HG03460 (cell line): ENCODE measurements at regions not wholly inside any gene's neighbourhood (a gene's known extent, or its start where the extent isn't known, plus 50 kb on each side); places are given as distances from the start of the nearest gene placed in this dataset.
"Not testable (repeated sequence)": the region's sequence is repeated elsewhere in the genome, so short reads cannot be mapped to it uniquely, and the experiment has no call there.

Experiments used
- ATAC-seq: cut with Tn5 transposase; IDR thresholded peaks from one replicate; pipeline ENCODE4 v1.9.1; 2021; ENCODE audit not compliant: unreplicated experiment

DNA sequence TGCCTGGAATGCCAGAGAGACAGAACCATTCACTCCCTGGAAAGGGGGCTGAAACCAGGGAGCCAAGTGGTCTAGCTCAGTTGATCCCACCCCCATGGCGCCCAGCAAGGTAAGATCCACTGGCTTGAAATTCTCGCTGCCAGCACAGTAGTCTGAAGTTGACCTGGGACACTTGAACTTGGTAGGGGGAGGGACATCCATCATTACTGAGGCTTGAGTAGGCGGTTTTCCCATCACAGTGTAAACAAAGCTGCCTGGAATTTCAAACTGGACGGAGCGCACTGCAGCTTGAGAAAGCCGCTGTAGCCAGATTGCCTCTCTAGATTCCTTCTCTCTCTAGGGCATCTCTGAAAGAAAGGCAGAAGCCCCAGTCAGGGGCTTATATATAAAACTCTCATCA lies 310.7 kb upstream of the DPPA4 start:
- no peak for ATAC-seq

DNA sequence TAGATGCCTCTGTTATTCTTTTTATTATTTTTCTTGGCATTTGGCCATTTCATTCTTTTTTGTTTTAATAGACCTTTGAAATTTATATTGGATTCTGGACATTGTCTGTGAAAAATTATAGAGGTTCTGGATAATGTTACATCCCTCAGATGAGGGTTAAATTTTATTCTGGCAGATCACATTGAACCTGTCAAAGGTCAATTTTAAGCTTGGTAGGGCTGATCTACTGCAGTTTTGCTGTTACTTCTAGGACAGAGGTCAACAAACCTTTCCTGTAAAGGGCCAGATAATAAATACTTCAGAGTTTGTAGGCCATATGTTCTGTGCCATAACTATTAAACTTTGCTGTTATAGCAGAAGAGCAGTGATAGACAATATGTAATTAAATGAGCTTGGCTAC lies 318.9 kb upstream of the DPPA4 start:
- ATAC-seq: no peak

DNA sequence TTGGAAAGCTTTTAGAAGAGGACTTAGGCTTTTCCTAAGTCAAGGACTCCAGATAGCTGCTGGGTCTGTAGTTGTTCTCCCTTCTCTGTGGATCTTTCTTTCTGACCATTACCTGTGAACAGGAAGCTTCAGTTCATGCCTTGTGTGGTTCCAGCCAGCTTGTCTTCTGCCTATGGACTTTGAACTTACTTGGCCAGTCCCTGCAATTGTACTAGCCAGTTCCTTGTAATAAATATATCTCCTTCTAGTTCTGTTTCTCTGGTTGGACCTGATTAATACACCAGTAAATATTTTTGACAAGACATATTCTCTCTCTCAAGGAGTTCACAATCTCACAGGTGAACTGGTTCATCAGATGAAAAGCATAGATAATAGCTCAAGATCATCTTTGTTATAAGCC lies 341.3 kb upstream of the DPPA4 start:
- ATAC-seq: no peak

DNA sequence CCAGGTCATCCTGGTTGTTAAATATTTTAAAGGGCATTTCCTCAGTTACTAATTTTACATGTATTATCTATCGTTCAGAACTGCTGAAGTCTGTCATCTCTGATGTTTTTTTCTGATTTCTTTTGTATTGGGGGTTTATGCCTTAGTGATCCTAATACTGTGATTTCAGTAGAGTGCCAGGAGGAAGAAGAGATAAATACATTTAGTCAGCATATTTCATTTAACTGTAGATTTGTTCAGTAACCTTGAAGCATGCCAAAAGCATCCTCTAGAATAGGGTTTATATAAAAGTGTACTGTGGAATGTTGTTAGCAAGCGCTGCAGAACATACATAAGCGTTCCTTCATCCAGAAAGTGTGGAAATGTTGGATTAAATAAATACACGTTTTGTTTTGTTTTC lies 342.3 kb upstream of the DPPA4 start:
- no peak for ATAC-seq

GRCh38 chr3:109683746-109684145 lies 346.4 kb upstream of the DPPA4 start:
- no peak for ATAC-seq

- no peak for ATAC-seq
Measured at GRCh38 chr3:109685084-109686079, 348.0 kb upstream of the DPPA4 start.

DNA sequence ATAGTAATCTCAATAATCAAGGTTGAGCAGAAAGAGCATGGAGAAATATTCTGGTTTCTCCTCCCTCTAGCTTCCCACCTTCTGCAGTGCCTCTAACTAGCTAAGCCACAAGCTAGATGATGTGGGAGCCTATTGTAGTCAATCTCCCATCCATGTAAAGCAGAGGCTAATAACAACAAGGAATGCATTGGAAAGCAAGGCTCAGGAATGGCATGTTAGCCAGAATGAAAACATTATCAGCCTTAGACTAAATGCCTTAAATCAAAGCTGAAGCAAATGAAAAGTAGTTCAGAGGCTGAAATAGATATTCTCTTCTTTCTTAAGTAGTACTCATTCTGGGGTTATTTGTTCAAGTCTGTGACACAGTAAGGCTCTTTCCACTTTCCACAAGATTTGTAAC lies 350.3 kb upstream of the DPPA4 start:
- no peak for ATAC-seq

GRCh38 chr3:109696932-109697331 lies 359.6 kb upstream of the DPPA4 start:
- no peak for ATAC-seq

GRCh38 chr3:109702252-109702651 lies 364.9 kb upstream of the DPPA4 start:
- peak; percentile 80 for ATAC-seq

- no peak for ATAC-seq
Measured at GRCh38 chr3:109702976-109703375, 365.6 kb upstream of the DPPA4 start.

- not testable (repeated sequence) for ATAC-seq
Measured at GRCh38 chr3:109705133-109705532, 367.8 kb upstream of the DPPA4 start.

GRCh38 chr3:109707617-109708016 lies 370.3 kb upstream of the DPPA4 start:
- no peak for ATAC-seq

DNA sequence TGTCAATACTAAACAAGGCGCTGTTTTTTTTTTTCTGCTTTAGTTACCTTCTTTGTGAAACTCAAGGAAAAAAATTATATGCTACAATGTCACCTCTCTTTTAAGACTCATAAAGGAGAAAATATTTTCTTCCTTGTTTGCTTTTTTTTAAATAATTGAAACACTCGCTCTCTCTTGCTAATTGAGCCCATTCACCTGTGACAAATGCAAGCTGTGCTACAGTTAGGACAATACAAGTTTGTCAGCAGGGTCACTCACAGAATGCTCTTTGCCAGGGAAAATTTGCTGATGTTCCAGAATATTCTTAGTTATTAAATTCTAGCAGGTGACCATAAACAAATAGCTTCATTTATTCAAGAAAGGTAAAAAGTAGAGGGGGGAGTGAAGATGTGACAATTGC lies 375.9 kb upstream of the DPPA4 start:
- no peak for ATAC-seq

GRCh38 chr3:109715707-109716106 lies 378.4 kb upstream of the DPPA4 start:
- no peak for ATAC-seq

DNA sequence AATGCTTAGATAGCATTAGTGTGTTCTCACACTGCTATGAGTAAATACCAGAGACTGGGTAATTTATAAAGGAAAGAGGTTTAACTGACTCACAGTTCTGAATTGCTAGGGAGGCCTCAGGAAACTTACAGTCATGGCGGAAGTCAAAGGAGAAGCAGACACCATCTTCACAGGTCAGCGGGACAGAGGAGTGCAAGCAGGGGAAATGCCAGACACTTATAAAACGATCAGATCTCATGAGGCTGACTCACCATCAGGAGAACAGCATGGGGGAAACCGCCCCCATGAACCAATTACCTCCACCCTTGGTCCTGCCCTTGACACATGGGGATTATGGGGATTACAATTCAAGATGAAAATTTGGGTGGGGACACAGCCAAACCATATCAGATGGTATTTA lies 381.5 kb upstream of the DPPA4 start:
- no peak for ATAC-seq

DNA sequence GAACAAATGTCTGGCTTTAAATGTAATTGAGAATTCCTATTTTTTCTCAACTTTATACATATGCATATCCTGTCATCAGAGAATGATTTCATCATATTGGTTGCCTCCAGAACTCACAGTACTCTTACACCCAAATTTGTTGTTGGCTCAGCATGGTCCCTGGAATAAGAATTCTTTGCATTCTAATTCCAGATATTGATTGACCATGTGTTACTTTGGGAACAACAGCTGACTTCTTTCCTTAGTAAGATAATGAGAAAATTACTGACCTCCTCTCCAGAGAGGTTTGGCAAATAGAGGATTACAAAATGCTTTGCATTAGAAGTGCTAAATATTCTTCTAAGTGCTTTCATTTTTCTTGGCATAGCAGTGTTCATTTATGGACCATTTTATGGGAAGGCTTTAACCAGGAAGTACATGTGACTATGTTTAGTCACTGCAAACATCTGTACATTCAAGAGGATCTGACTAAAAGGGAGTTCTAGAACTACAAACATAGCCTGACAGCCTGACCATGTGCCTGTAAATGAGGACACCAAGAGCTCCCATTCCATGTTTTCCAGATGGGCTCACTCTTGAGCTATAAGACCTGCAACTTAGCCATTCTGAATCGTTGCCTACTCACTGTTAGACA lies 391.6 kb upstream of the DPPA4 start:
- ATAC-seq: no peak

DNA sequence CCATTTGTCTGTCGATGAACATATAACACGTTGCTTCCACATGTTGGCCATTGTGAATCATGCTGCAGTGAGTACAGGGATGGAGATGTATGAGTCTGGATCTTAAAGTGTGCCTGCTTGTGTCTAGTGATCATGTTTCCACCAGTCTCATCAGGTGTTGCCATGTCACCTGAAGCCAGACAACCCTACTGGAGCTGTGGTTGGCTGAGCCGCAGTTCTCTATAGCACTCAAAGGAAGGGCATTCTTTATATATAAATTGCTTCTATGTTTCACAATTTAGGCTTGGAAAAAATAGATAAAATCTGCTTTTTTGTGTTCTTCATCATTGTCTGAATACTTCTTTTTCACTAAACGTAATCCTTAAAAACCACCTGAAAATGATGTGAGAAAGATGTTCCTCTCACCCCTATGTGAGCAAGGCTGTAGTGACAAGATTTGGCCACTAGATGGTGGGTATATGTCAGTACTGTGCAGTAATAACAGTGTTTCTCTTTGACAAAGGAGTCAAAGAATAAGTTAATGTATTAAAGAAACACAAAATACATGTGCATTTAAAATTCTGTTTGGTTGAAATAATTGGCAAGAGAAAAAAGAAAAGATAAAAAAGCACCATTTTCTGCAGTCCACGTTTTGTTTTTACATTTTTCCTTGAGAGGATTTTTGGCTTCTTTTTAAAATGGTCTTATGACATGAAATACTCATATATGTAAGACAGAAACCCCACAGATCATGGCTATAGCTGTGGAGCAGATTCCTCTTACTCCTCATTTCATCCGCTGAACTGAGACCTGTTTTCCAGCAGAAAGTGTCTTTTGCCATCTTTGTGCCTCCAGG lies 394.5 kb upstream of the DPPA4 start:
- ATAC-seq: peak; percentile 68

DNA sequence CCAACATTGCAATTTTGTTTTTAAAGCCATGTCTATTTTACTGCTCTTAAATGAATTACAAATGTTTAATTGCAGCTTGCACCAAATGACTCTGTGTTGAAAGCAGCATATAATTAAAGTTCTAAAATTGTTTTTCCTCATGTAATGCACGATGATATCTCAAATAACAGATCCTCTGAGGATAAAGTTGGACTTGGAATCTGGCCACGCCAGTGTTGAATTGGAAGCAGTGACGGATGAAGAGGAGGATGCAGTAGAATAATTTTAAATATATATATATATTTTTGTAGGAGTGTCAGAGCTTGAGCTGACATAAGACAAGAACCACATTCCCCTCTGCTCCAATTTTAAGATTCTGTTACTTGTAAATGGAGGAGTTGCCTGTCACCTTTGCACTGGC lies 406.6 kb upstream of the DPPA4 start:
- ATAC-seq: no peak

DNA sequence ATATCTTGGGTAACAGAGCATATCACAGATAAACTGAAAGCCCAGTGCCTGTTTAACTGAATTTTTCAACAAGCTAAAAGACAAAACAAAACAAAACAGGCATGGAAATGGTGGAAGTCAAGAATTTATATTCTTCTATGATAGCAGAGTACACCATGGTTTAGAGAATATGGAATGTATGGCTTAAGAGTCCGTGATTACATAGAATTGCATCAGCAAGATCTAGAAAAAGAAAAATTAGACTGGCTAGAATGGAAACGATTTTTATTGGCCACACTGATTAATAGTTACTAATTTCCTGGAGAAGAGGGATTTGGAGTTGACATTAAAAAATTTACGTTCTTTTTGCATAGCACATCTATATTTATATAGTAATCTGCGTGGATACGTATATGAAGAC lies 435.2 kb upstream of the DPPA4 start:
- ATAC-seq: no peak

- no peak for ATAC-seq
Measured at GRCh38 chr3:109774108-109774507, 436.8 kb upstream of the DPPA4 start.

DNA sequence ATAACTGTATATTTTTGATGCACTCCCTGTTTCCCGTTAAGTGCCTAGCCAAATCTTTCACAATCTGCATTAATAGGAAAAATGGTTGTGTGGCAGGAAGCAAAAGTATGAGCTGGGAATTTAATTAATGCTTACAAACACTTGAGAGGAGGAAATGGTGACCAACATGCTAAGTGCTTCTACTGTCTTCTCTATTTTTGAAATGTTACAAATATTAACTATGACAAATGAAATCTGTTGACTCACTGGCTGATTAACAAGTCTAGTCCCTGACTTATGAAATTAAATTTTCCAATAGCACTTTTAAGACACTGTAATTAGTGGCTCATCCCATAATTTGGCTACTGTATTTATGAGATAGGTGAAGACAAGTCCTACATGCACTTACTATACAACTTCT lies 446.9 kb upstream of the DPPA4 start:
- ATAC-seq: no peak
